ENCODE measurements at regions not wholly inside any gene's neighbourhood (a gene's known extent, or its start where the extent isn't known, plus 50 kb on each side); places are given as distances from the start of the nearest gene placed in this dataset.

DNA sequence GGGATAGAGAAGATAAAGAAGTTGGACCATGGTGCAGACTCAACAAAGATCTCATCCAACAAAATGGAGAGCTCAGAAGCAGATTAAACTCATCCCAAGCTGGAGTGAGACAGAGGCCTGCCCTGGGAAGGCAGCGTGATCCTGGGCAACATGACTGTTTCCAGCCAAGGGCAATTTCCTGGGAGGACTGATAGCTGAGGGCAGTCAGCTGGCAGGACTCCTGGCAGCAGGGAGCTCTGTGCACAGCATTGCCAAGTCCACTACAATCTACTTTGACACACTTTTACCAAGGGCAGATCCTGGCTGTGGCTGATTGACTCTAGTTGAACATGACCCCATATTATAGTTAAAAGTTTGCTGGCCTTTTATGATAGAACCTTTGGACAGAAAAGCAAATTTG, 357.3 kb upstream of the RASGEF1B start:
- Mint-ChIP-seq H3K4me1 (ENCODE audit: low read depth) (no peaks in the 10 kb centered on the region), H3K27me3 (ENCODE audit: low read depth) (peaks cover 5% of the 10 kb centered on the region), H3K9me3 (ENCODE audit: low read depth) (no peaks in the 10 kb centered on the region), H3K27ac (ENCODE audit: unreplicated experiment) (no peak overlapping the region), H3K4me3 (ENCODE audit: unreplicated experiment) (no peak overlapping the region), H3K36me3 (ENCODE audit: low read depth) (no peaks in the 10 kb centered on the region)
- no peak for TF ChIP-seq CTCF (IDR thresholded peaks at IDR 0.05)
- no peak for DNase-seq (ENCODE audit: low spot score)

DNA sequence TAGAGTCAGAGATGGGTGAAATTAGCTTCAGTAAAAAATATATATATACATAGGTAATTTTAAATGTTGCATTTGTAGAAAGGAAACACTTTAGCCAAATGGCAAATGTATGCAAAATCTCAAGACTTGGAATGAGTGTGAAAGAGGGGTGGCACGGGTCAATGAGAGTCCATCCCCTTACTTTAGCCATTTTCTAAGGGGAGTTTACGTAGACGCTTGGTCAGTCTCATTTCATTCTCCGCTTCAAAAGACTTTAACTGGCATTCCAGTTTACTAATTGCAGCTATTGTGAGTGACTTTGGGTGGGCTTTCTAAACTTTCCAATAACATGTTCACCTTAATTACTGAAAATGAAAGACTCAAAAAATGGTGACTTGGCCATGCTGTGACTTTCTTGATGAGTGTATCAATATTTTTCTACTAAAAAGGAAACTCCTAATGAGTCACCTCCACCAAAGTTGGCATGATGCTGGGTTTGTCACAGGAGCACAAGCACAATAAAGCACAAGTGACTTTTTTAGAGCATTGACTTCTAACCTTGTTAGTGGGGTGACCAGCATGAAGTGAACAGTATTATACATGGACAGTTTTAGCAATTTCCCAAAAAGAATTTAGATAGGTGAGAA, 356.0 kb upstream of the RASGEF1B start:
- H3K36me3 Mint-ChIP-seq (ENCODE audit: low read depth): no peaks in the 10 kb centered on the region
- peaks cover 5% of the 10 kb centered on the region for H3K27me3 Mint-ChIP-seq (ENCODE audit: low read depth)
- no peaks in the 10 kb centered on the region for H3K4me1 Mint-ChIP-seq (ENCODE audit: low read depth)
- H3K9me3 Mint-ChIP-seq (ENCODE audit: low read depth): no peaks in the 10 kb centered on the region
- no peak overlapping the region for H3K27ac Mint-ChIP-seq (ENCODE audit: unreplicated experiment)
- no peak for DNase-seq (ENCODE audit: low spot score)
- no peak overlapping the region for H3K4me3 Mint-ChIP-seq (ENCODE audit: unreplicated experiment)
- TF ChIP-seq CTCF (IDR thresholded peaks at IDR 0.05): no peak

DNA sequence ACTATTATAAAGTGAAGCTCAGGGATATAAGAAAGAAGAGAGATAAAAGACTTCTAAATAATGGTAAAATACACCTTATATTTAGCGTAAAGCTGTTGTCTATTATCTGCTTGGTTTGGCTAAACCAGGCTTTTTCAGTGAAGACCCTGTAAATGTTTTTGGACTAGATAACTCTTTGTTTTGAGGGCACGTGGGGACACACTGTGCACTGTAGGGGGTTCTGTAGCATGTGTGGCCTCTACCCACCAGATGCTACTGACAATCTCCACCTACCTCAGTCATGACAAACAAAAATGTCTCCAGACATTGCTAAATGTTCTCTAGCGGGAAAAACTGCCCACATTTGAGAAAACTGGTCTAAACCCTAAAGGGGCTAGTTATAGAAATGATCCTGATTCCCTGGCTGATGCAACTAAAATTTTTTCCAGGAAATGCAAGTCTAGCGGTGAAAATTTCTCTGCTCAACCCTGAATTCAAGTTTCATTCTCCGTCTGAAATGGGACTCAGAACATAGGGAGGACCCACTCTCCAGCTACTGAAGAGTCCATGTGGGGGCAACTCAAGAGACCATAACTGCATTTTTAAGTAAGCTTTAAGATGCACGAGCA, 355.2 kb upstream of the RASGEF1B start:
- Mint-ChIP-seq H3K4me3 (ENCODE audit: unreplicated experiment) (no peak overlapping the region), H3K36me3 (ENCODE audit: low read depth) (no peaks in the 10 kb centered on the region), H3K9me3 (ENCODE audit: low read depth) (no peaks in the 10 kb centered on the region), H3K27me3 (ENCODE audit: low read depth) (peaks cover 5% of the 10 kb centered on the region), H3K4me1 (ENCODE audit: low read depth) (no peaks in the 10 kb centered on the region), H3K27ac (ENCODE audit: unreplicated experiment) (no peak overlapping the region)
- TF ChIP-seq CTCF (IDR thresholded peaks at IDR 0.05): no peak
- no peak for DNase-seq (ENCODE audit: low spot score)

GRCh38 chr4:81826335-81826734, 354.6 kb upstream of the RASGEF1B start:
- no peaks in the 10 kb centered on the region for H3K36me3 Mint-ChIP-seq (ENCODE audit: low read depth)
- no peaks in the 10 kb centered on the region for H3K9me3 Mint-ChIP-seq (ENCODE audit: low read depth)
- peaks cover 5% of the 10 kb centered on the region for H3K27me3 Mint-ChIP-seq (ENCODE audit: low read depth)
- H3K4me3 Mint-ChIP-seq (ENCODE audit: unreplicated experiment): no peak overlapping the region
- no peaks in the 10 kb centered on the region for H3K4me1 Mint-ChIP-seq (ENCODE audit: low read depth)
- H3K27ac Mint-ChIP-seq (ENCODE audit: unreplicated experiment): no peak overlapping the region
- no peak for DNase-seq (ENCODE audit: low spot score)
- TF ChIP-seq CTCF (IDR thresholded peaks at IDR 0.05): no peak

DNA sequence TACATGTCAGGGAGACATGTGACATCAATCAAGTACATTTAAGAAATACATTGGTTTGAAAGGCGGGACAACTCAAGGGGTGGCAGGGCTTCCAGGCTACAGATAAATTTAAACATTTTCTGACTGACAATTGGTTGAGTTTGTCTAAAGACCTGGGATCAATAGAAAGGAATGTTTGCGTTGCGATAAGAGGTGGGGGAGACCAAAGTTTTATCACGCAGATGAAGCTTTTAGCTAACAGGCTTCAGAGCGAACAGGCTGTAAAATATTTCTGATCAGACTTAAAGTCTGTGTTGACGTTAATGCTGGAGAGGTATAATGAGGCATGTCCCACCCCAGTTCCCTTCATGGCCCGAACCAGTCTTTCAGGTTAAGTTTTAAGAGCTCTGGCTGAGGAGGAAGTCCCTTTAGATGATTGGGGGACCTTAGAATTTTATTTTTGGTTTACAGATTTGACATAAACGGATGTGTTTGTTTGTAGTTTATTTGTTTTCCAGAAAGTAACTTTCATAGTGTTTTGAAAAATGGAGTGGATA, 346.7 kb upstream of the RASGEF1B start:
- Mint-ChIP-seq H3K36me3 (ENCODE audit: low read depth) (peaks cover 1% of the 10 kb centered on the region), H3K4me3 (ENCODE audit: unreplicated experiment) (no peak overlapping the region), H3K4me1 (ENCODE audit: low read depth) (peaks cover 15% of the 10 kb centered on the region), H3K9me3 (ENCODE audit: low read depth) (peaks cover 4% of the 10 kb centered on the region), H3K27me3 (ENCODE audit: low read depth) (peaks cover 6% of the 10 kb centered on the region), H3K27ac (ENCODE audit: unreplicated experiment) (no peak overlapping the region)
- no peak for TF ChIP-seq CTCF (IDR thresholded peaks at IDR 0.05)
- DNase-seq (ENCODE audit: low spot score): no peak

Data from chondrocyte (in vitro differentiated cells).